Spleen (tissue), 7 donors: ENCODE measurements at regions not wholly inside any gene's neighbourhood (a gene's known extent, or its start where the extent isn't known, plus 50 kb on each side); places are given as distances from the start of the nearest gene placed in this dataset.

ENCODE experiments used
- POLR2A ChIP-seq, 3 donors: fragments of 450-650 bp; IDR thresholded peaks; one replicate each; pipeline ENCODE4 v1.5.1; 2017; ENCODE audit warnings: antibody characterized with exemption in 3 of 3, mild to moderate bottlenecking in 1 of 3
- TF ChIP-seq, protein P1 (sequence below), 11 experiments: fragments of 200-600 bp in 7 of 11; fragments of 450-650 bp in 4 of 11; sonication (generic) in 4 of 11; IDR thresholded peaks in 8 of 11; conservative IDR thresholded peaks in 3 of 11; 1 replicate in 7 of 11; 2 replicates in 4 of 11; pipeline versions ENCODE4 v1.4.0 to v1.8.0; 2016 to 2021; ENCODE audit warnings: antibody characterized with exemption in 11 of 11, inconsistent platforms in 4 of 11, mild to moderate bottlenecking in 1 of 11
- donor health status: DM: no; HTN: no; CAD: no; lungs with moderate emphysema.
- donor health status: DM: no; HTN: no; CAD: no.
- donor health status: DM: no; HTN: no; CAD: no.

GRCh38 chrX:98409867-98410266 lies 1526.2 kb downstream of the RPA4 start:
- TF ChIP-seq, protein P1, sequence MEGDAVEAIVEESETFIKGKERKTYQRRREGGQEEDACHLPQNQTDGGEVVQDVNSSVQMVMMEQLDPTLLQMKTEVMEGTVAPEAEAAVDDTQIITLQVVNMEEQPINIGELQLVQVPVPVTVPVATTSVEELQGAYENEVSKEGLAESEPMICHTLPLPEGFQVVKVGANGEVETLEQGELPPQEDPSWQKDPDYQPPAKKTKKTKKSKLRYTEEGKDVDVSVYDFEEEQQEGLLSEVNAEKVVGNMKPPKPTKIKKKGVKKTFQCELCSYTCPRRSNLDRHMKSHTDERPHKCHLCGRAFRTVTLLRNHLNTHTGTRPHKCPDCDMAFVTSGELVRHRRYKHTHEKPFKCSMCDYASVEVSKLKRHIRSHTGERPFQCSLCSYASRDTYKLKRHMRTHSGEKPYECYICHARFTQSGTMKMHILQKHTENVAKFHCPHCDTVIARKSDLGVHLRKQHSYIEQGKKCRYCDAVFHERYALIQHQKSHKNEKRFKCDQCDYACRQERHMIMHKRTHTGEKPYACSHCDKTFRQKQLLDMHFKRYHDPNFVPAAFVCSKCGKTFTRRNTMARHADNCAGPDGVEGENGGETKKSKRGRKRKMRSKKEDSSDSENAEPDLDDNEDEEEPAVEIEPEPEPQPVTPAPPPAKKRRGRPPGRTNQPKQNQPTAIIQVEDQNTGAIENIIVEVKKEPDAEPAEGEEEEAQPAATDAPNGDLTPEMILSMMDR (IDR thresholded peaks at IDR 0.05 in 8 of 11, conservative IDR thresholded peaks at IDR 0.05 in 3 of 11), result no peak
- TF ChIP-seq POLR2A (IDR thresholded peaks at IDR 0.05), result no peak
